Activated CD4-positive, alpha-beta T cell treated with anti-CD3 and anti-CD28 coated beads, Interleukin-2, amount 50 U/mL, for 48 hours (primary cell): ENCODE measurements at regions not wholly inside any gene's neighbourhood (a gene's known extent, or its start where the extent isn't known, plus 50 kb on each side); places are given as distances from the start of the nearest gene placed in this dataset.

Experiments
- DNase-seq, 2 experiments: peaks; one replicate each; pipeline ENCODE4 v3.0.0-alpha.2; 2020

- DNase-seq: no peak
Measured at GRCh38 chr21:22046576-22046975, 1048.4 kb downstream of the NCAM2 start.

- no peak for DNase-seq
Measured at GRCh38 chr21:22056904-22057303, 1058.7 kb downstream of the NCAM2 start.

GRCh38 chr21:22062472-22063139 is 1064.4 kb downstream of the NCAM2 start:
- DNase-seq: no peak

- no peak for DNase-seq
Measured at GRCh38 chr21:22063140-22063539, 1064.9 kb downstream of the NCAM2 start.

GRCh38 chr21:22076471-22076870 is 1078.3 kb downstream of the NCAM2 start:
- no peak for DNase-seq

- DNase-seq: no peak
Measured at GRCh38 chr21:22083899-22084298, 1085.7 kb downstream of the NCAM2 start.

GRCh38 chr21:22096314-22096713 is 1098.1 kb downstream of the NCAM2 start:
- no peak for DNase-seq

- no peak for DNase-seq
Measured at GRCh38 chr21:22106720-22107410, 1108.7 kb downstream of the NCAM2 start.

- no peak for DNase-seq
Measured at GRCh38 chr21:22115746-22116145, 1117.5 kb downstream of the NCAM2 start.

GRCh38 chr21:22120616-22121266 is 1122.5 kb downstream of the NCAM2 start:
- DNase-seq: no peak

- no peak for DNase-seq
Measured at GRCh38 chr21:22125581-22125980, 1127.4 kb downstream of the NCAM2 start.

GRCh38 chr21:22128671-22129070 is 1130.5 kb downstream of the NCAM2 start:
- no peak for DNase-seq

GRCh38 chr21:22132358-22133071 is 1134.3 kb downstream of the NCAM2 start:
- DNase-seq: no peak

GRCh38 chr21:22136740-22137139 is 1138.5 kb downstream of the NCAM2 start:
- DNase-seq: no peak

- DNase-seq: no peak
Measured at GRCh38 chr21:22138297-22139016, 1140.2 kb downstream of the NCAM2 start.

- DNase-seq: no peak
Measured at GRCh38 chr21:22145545-22145944, 1147.3 kb downstream of the NCAM2 start.

- no peak for DNase-seq
Measured at GRCh38 chr21:22154579-22155274, 1156.5 kb downstream of the NCAM2 start.

- no peak for DNase-seq
Measured at GRCh38 chr21:22164912-22165311, 1166.7 kb downstream of the NCAM2 start.

- no peak for DNase-seq
Measured at GRCh38 chr21:22174746-22175145, 1176.5 kb downstream of the NCAM2 start.

GRCh38 chr21:22189278-22189677 is 1191.1 kb downstream of the NCAM2 start:
- no peak for DNase-seq

GRCh38 chr21:22191581-22191980 is 1193.4 kb downstream of the NCAM2 start:
- DNase-seq: no peak

GRCh38 chr21:22192766-22193165 is 1194.6 kb downstream of the NCAM2 start:
- no peak for DNase-seq
